ENCODE measurements at regions not wholly inside any gene's neighbourhood (a gene's known extent, or its start where the extent isn't known, plus 50 kb on each side); places are given as distances from the start of the nearest gene placed in this dataset.

- DNase-seq, result no peak
Observed at GRCh38 chr13:67752759-67753158, 522.6 kb upstream of the PCDH9 start.

- no peak for DNase-seq
Observed at GRCh38 chr13:67742478-67742877, 512.3 kb upstream of the PCDH9 start.

DNA sequence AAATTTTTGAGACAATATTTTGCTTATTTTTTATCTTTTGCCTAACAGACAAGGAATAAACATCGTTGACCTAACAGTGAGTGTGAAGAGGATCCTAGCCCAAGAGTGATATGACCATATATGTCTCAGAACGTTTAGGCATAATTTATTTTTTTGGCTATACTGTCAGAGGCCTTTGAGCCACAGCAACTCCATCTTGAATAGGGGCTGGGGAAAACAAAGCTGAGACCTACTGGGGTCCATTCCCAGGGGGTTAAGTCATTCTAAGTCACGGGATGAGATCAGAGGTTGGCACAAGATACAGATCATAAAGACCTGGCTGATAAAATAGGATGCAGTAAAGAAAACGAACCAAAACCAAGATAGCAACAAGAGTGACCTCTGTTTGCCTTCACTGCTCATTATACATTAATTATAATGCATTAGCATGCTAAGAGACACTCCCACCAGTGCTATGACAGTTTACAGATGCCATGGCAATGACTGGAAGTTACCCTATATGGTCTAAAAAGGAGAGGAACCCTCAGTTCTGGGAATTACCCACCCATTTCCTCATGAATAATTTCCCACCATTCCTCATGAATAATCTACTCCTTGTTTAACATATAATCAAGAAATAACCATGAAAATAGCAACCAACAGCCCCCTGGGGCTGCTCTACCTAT lies 510.9 kb upstream of the PCDH9 start:
- no peak for DNase-seq

DNA sequence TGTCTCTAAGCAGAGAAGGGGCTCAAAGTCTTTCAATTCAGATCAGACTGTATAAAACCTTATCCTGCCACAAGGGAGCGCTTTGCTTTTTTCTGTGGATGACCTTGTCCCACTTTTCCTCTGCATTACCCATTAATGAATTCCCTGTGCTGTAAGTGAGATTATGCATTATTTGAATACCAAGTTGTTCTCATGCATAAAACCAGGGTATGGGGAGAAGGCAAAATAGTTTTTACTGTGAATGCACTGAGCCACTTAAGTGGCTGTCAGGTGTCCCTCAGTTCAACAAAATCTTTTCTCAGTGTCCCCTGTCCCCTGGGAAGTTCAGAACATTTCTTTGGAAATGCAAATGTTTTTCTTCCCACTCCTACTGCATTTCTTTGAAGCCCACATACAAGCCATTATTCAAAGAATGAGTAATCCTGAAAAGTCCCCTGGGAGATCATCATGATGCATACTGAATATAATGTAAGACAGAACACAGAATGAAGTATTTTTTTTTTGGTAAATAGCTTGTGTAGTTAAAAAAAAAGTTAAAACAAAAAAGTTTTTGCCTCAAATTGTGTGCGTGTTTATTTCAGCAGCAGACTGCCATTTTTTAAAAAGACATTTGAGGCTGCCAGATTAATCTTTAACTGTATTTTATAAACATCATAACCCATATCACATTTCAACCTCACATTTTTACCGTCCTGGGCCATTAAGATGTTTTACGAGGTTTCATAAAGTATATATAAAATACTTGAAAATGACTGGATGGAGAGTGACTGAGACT lies 506.7 kb upstream of the PCDH9 start:
- DNase-seq, result no peak

- DNase-seq, result no peak
Observed at GRCh38 chr13:67735651-67736050, 505.5 kb upstream of the PCDH9 start.

DNA sequence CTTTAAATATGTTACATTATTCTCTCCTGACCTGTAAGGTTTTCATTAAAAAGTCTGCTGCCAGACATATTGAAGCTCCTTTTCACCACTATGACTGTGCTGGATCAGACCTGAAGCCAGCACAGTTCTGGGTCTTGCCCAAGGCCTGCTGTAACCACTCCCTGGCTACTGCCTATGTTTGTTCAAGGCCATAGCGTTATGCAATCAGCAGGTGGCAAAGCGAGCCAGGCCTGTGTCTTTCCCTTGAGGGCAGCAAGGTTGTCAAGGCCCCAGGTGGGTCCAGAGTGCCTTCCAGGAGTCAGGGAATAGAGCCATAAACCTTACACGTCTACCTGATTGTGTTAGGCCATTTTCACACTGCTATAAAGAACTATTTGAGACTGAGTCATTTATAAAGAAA lies 496.8 kb upstream of the PCDH9 start:
- DNase-seq, result no peak

- DNase-seq, result no peak
Observed at GRCh38 chr13:67725999-67726398, 495.9 kb upstream of the PCDH9 start.

GRCh38 chr13:67713571-67713970 lies 483.4 kb upstream of the PCDH9 start:
- DNase-seq, result no peak

GRCh38 chr13:67696775-67697174 lies 466.6 kb upstream of the PCDH9 start:
- DNase-seq, result no peak

DNA sequence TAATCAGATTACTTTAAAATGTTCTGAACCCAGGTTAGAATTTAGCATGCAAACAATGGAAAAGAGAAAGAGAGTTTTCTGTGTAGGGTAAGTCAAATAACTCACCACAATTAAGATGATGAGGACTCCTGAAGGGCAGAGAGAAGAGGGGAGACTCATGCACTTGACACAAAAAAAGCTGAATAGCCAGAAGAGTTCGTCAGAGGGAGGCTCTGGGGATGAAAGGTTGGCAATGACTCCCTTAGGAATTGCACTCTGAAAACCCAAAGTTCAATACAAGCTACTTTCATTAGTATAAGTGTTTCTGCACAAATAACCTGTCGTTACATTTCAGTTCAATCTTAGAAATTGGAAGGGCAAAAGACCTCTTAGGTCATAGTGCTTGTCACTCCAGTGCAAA lies 434.4 kb upstream of the PCDH9 start:
- no peak for DNase-seq

GRCh38 chr13:67662997-67663396 lies 432.9 kb upstream of the PCDH9 start:
- DNase-seq, result no peak

DNA sequence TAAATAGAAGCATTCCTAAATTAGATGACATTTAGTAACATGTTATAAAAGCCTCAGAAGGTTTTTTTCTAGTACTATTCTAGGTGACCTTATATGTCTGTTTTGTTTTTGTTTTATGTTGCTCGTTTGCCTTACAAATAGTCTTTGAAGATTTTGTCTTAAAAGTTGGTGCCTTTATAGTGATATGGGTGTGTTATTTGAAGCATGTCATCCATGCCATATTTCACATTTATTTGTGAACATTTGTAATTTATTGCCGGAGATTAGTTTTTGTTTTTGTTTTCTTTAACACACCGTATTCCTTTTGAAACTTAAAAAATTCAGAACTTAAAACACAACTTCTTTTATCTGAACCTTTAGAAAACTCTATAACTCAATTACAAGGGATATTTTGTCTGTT lies 422.8 kb upstream of the PCDH9 start:
- DNase-seq, result no peak

- no peak for DNase-seq
Observed at GRCh38 chr13:67651908-67652465, 421.9 kb upstream of the PCDH9 start.

DNA sequence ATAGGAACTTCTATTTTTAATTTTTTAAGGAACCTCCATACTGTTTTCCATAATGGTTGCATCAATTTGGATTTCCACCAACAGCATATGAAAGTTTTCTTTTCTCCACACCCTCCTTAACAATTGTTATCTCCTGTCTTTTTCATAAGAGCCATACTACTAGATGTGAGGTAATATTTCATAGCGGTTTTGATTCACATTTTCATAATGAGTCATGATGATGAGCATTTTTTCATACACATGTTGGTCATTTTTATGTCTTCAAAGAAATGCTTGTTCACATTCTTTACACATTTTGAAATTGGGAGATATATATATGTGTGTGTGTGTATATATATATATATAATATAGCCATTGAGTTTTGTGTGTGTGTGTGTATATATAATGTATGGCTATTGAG lies 420.3 kb upstream of the PCDH9 start:
- DNase-seq, result no peak

GRCh38 chr13:67645874-67646467 lies 415.8 kb upstream of the PCDH9 start:
- no peak for DNase-seq

DNA sequence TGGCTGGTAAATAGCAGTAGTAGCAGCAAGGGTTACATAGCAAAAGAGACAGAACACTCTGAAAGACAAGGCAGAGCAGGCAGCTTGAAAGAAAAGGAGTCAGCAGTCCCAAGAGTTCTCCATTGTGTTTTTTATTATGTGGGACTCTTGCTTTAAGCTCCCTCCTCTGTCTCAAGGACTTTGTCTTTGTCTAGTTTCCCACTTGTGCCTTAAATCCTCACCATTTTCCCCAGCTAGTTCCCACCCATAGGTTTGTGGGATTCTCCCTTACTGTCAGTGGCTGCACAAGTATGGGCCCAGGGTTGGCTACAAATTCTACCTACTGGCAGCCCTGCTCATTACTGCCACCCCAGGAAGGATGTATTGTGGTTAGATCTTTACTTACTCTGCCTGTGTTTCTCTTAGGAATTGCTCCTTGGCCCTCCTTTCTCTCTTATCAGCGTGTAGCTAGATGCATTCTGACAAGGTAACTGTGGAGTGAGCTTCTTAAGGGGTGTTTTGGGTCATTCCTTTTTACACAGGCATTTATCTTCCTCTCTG lies 413.4 kb upstream of the PCDH9 start:
- DNase-seq, result no peak

GRCh38 chr13:67642657-67643056 lies 412.5 kb upstream of the PCDH9 start:
- no peak for DNase-seq

GRCh38 chr13:67635754-67636153 lies 405.6 kb upstream of the PCDH9 start:
- DNase-seq, result no peak

DNA sequence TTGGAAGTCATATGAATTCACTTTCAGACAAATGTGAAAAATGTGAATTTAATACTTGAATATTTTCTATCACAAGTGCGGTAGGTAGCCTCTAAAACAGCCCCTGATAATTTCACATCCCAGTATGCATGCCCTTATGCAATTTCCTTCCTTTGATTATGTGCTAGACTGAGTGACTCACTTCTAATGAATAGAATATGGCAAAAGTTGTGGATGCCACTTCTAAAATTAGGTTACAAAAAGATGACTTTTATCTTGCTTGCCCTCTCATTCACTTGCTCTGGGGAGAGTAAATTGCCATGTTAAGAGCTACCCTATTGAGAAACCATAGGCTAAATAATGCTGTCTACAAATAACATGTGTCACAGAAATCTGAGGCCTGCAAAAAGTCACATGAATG lies 402.5 kb upstream of the PCDH9 start:
- no peak for DNase-seq

DNA sequence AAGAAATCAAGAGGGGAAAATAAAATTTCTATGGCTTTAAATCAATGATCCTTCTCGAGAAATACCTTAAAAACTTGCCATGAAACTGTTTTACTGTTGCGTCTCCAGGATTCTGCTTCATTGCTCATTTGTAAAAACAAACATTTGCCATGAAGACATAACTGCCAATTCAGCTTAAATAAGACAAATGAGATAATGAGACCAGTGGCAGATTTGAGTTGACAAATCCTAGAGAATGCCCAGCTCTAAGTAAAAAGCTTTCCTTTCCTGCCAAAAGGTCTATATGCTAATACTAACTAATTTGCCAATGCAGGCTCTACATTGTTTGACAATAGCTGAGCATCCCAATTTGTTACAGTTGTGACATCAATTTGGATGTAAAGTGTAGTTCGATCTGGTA lies 400.5 kb upstream of the PCDH9 start:
- DNase-seq, result no peak

GRCh38 chr13:67623630-67624029 lies 393.5 kb upstream of the PCDH9 start:
- DNase-seq, result no peak

DNA sequence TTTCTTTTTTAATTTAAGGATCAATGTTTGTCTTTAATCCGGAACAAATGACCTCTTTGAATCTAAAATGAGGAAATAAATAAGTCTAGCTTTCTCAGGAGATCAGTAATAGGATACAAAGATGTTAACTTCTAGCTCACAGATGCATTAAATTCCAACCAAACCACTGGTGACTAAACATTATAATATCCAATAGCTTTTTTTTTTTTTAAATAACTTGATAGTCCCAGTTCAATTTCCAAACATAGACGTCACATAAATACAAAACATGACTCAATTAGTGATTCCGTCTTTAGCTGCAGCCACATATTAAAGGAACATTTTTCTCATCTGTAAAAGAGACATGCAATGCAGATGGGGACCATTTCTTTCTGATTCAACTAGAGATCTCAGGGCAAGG lies 390.5 kb upstream of the PCDH9 start:
- no peak for DNase-seq

DNA sequence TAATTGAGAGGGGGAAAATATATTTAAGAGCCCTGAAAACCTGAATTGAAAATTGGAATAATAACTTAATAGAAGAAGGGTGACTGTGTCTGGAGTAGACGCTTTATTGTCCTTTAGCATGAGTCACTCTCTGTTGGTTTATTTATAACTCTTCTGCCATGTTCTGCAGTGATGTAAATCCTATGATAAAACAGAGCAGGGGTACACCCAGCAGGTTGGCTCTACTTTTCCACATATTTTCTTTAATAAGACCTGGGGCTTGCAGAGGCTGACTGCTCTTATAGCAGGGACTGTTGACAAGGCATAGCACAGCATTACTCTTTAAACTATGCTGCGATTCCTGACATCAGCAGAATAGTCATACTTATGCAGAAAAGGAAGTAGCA lies 389.9 kb upstream of the PCDH9 start:
- DNase-seq, result no peak

Data from NCI-H1105 (cell line).